Sigmoid colon (tissue), 6 donors: ENCODE measurements at regions not wholly inside any gene's neighbourhood (a gene's known extent, or its start where the extent isn't known, plus 50 kb on each side); places are given as distances from the start of the nearest gene placed in this dataset.

Experiments used
- DNase-seq: peaks from one replicate; pipeline ENCODE4 v3.0.0-alpha.2; 2019
- H3K27ac ChIP-seq, 4 donors: fragments of 200-600 bp; sonication (generic); one replicate each; pipeline ENCODE4 v1.5.1; 2016 to 2019; ENCODE audit warnings: mild to moderate bottlenecking in 1 of 4
- H3K27me3 ChIP-seq, 3 donors: fragments of 200-600 bp; sonication (generic); one replicate each; pipeline ENCODE4 v1.5.1; 2019; ENCODE audit warnings: mild to moderate bottlenecking in 1 of 3
- H3K36me3 ChIP-seq, 4 donors: fragments of 200-600 bp; sonication (generic); one replicate each; pipeline ENCODE4 v1.5.1; 2016 to 2019
- H3K4me1 ChIP-seq, 4 donors: fragments of 200-600 bp; sonication (generic); one replicate each; pipeline ENCODE4 v1.5.1; 2017 to 2019
- H3K4me3 ChIP-seq, 4 donors: fragments of 200-600 bp; sonication (generic); one replicate each; pipeline ENCODE4 v1.5.1; 2017 to 2019; ENCODE audit warnings: mild to moderate bottlenecking in 2 of 4, moderate library complexity in 1 of 4
- H3K9me3 ChIP-seq, 4 donors: fragments of 200-600 bp in 3 of 4; sonication (generic) in 3 of 4; one replicate each; pipeline versions ENCODE4 v1.5.1 to v1.6.1; 2013 to 2019
- CTCF ChIP-seq, 4 experiments: fragments of 450-650 bp in 3 of 4; fragments of 200-600 bp in 1 of 4; IDR thresholded peaks; one replicate each; pipeline ENCODE4 v1.5.1; 2016 to 2019; ENCODE audit warnings: antibody characterized with exemption in 4 of 4, mild to moderate bottlenecking in 3 of 4, moderate library complexity in 2 of 4
- EP300 ChIP-seq, 4 donors: sonication (generic); formaldehyde crosslinking; IDR thresholded peaks; one replicate each; pipeline ENCODE4 v1.6.1; 2017; ENCODE audit warnings: antibody characterized with exemption in 4 of 4
- POLR2A ChIP-seq, 2 donors: fragments of 450-650 bp; IDR thresholded peaks; one replicate each; pipeline ENCODE4 v1.6.1; 2016; ENCODE audit warnings: antibody characterized with exemption in 2 of 2, mild to moderate bottlenecking in 2 of 2, moderate library complexity in 2 of 2
- POLR2AphosphoS5 ChIP-seq, 4 donors: sonication (generic); formaldehyde crosslinking; IDR thresholded peaks; one replicate each; pipeline ENCODE4 v1.6.1; 2017; ENCODE audit warnings: antibody characterized with exemption in 4 of 4
- WGBS, 2 donors: extraction: QIAGEN DNeasy Blood & Tissue Kit; methylation state at CpG; one replicate each; pipeline ENCODE4 v1.1.7; 2013; 5-methylcytosine and 5-hydroxymethylcytosine counted together
- intact Hi-C: fragments of 100-400 bp; cut with DNase I; formaldehyde crosslinking; loops from one replicate; pipeline ENCODE4 v1.15.1; 2023
- small RNA-seq, 3 donors: library from RNA; depleted of rRNA; stranded (forward); fragments of <200 nt; gene quantifications; one replicate each; pipeline ENCODE3, GENCODE V24; 2016
- donor health status: healthy with polysubstance abuse.
- donor health status: healthy.

DNA sequence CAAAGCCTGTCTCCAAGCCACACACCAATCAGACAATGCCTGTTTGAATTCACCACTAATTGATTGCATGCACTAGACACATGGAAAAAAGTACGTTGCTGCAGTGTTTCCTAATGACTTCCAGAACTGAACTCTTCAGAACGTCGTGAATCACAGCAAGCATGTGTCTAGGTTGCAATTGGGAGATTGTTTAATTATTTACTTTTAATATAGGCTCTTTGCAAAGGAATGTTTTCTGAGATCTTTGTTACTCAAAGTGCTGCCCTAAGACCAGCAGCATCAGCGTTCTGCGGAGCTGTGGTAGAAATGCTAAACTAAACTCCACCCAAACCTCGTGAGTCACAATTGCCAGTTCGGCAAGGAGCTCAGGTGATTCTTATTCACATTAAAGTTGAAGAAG lies 52.7 kb upstream of the CCDC68 start:
- TF ChIP-seq POLR2A (IDR thresholded peaks at IDR 0.05) (no peak), POLR2AphosphoS5 (IDR thresholded peaks at IDR 0.05) (no peak), EP300 (IDR thresholded peaks at IDR 0.05) (no peak), CTCF (IDR thresholded peaks at IDR 0.05) (no peak)
- H3K4me3 ChIP-seq, result no peak overlapping the region
- WGBS, 2 donors, result 52 to 72% methylated on average over 7 of the region's 7 CpGs
- no peaks in the 10 kb centered on the region for H3K27me3 ChIP-seq
- no peaks in the 10 kb centered on the region for H3K4me1 ChIP-seq
- no peaks in the 10 kb centered on the region for H3K36me3 ChIP-seq
- H3K9me3 ChIP-seq, result no peaks in the 10 kb centered on the region
- intact Hi-C loops, result no loop called here
- no peak for DNase-seq
- H3K27ac ChIP-seq, result no peak overlapping the region

Small RNA genes in the stretch of these regions (small RNA-seq; reads per million reads assigned to genes)
- 0 reads per million in 3 donors for gene RNA5SP459
